Activated naive CD4-positive, alpha-beta T cell treated with anti-CD3 and anti-CD28 coated beads, Interleukin-2, amount 10 ng/mL, durations not matched to agents 7 days and 5 days (primary cell): ENCODE measurements at regions not wholly inside any gene's neighbourhood (a gene's known extent, or its start where the extent isn't known, plus 50 kb on each side); places are given as distances from the start of the nearest gene placed in this dataset.

Experiments used
- CTCF ChIA-PET: fragments of 350-600 bp; sonication (Branson Sonifier 250); formaldehyde crosslinking; loops from one replicate; lab custom pipeline; 2021; ENCODE audit warnings: antibody characterized with exemption; lab: Charles Lee
- DNase-seq: peaks from one replicate; pipeline ENCODE4 v3.0.0-alpha.2; 2020
- H3K27ac Mint-ChIP-seq: one replicate; pipeline ENCODE4 v1.8.0; 2021; ENCODE audit warnings: mild to moderate bottlenecking, moderate library complexity, mixed read lengths
- H3K27me3 Mint-ChIP-seq: one replicate; pipeline ENCODE4 v1.8.0; 2021; ENCODE audit warnings: mild to moderate bottlenecking, mixed read lengths
- H3K36me3 Mint-ChIP-seq: one replicate; pipeline ENCODE4 v1.8.0; 2021; ENCODE audit warnings: mixed read lengths
- H3K4me1 Mint-ChIP-seq: one replicate; pipeline ENCODE4 v1.8.0; 2021; ENCODE audit warnings: mixed read lengths
- H3K4me3 Mint-ChIP-seq: one replicate; pipeline ENCODE4 v1.8.0; 2021; ENCODE audit warnings: mild to moderate bottlenecking, moderate library complexity, mixed read lengths
- H3K9me3 Mint-ChIP-seq: one replicate; pipeline ENCODE4 v1.8.0; 2021; ENCODE audit warnings: mixed read lengths

- H3K27me3 Mint-ChIP-seq: no peaks in the 10 kb centered on the region
- CTCF ChIA-PET: interaction anchor here (1.3 kb wide), 1 partner anchor 10 kb away, joined by 4 read pairs; no protein-coding TSS in a partner anchor
- no peak for DNase-seq
Observed at GRCh38 chr12:90090929-90091651, 382.5 kb upstream of the ATP2B1 start.

GRCh38 chr12:90086281-90086680 lies 377.6 kb upstream of the ATP2B1 start:
- no peak overlapping the region for H3K4me3 Mint-ChIP-seq
- DNase-seq: no peak
- CTCF ChIA-PET: no interaction called here
- H3K9me3 Mint-ChIP-seq: no peaks in the 10 kb centered on the region
- no peaks in the 10 kb centered on the region for H3K36me3 Mint-ChIP-seq
- peaks cover 9% of the 10 kb centered on the region for H3K4me1 Mint-ChIP-seq
- no peaks in the 10 kb centered on the region for H3K27me3 Mint-ChIP-seq
- no peak overlapping the region for H3K27ac Mint-ChIP-seq

More at GRCh38 chr12:90090929-90091651, 382.5 kb upstream of the ATP2B1 start:
- no peaks in the 10 kb centered on the region for H3K9me3 Mint-ChIP-seq
- H3K4me3 Mint-ChIP-seq: no peak overlapping the region
- peaks cover 9% of the 10 kb centered on the region for H3K4me1 Mint-ChIP-seq
- no peak overlapping the region for H3K27ac Mint-ChIP-seq
- no peaks in the 10 kb centered on the region for H3K36me3 Mint-ChIP-seq

- DNase-seq: no peak
- H3K9me3 Mint-ChIP-seq: no peaks in the 10 kb centered on the region
- H3K27ac Mint-ChIP-seq: no peak overlapping the region
- no peaks in the 10 kb centered on the region for H3K36me3 Mint-ChIP-seq
- no peak overlapping the region for H3K4me3 Mint-ChIP-seq
- H3K27me3 Mint-ChIP-seq: no peaks in the 10 kb centered on the region
- peaks cover 4% of the 10 kb centered on the region for H3K4me1 Mint-ChIP-seq
- CTCF ChIA-PET: interaction anchor here (1.5 kb wide), 1 partner anchor 17 kb away, joined by 5 read pairs; no protein-coding TSS in a partner anchor
Observed at GRCh38 chr12:90085494-90086274, 377.0 kb upstream of the ATP2B1 start.

- CTCF ChIA-PET: no interaction called here
- H3K4me1 Mint-ChIP-seq: no peaks in the 10 kb centered on the region
- no peak for DNase-seq
- H3K4me3 Mint-ChIP-seq: no peak overlapping the region
- no peaks in the 10 kb centered on the region for H3K9me3 Mint-ChIP-seq
- H3K27me3 Mint-ChIP-seq: no peaks in the 10 kb centered on the region
- H3K36me3 Mint-ChIP-seq: no peaks in the 10 kb centered on the region
- no peak overlapping the region for H3K27ac Mint-ChIP-seq
Observed at GRCh38 chr12:90084018-90084417, 375.4 kb upstream of the ATP2B1 start.

GRCh38 chr12:90080616-90081015 lies 372.0 kb upstream of the ATP2B1 start:
- Mint-ChIP-seq H3K9me3 (no peaks in the 10 kb centered on the region), H3K4me3 (no peak overlapping the region), H3K4me1 (peaks cover 9% of the 10 kb centered on the region), H3K36me3 (no peaks in the 10 kb centered on the region), H3K27me3 (no peaks in the 10 kb centered on the region), H3K27ac (no peak overlapping the region)
- no peak for DNase-seq
- CTCF ChIA-PET: no interaction called here

- Mint-ChIP-seq H3K27ac (no peak overlapping the region), H3K4me3 (no peak overlapping the region), H3K27me3 (peaks cover 2% of the 10 kb centered on the region), H3K9me3 (no peaks in the 10 kb centered on the region), H3K36me3 (no peaks in the 10 kb centered on the region), H3K4me1 (peaks cover 9% of the 10 kb centered on the region)
- no peak for DNase-seq
- CTCF ChIA-PET: no interaction called here
Observed at GRCh38 chr12:90079529-90080210, 371.0 kb upstream of the ATP2B1 start.

GRCh38 chr12:90078344-90078743 lies 369.7 kb upstream of the ATP2B1 start:
- Mint-ChIP-seq H3K36me3 (no peaks in the 10 kb centered on the region), H3K9me3 (no peaks in the 10 kb centered on the region), H3K27me3 (peaks cover 4% of the 10 kb centered on the region), H3K4me3 (no peak overlapping the region), H3K27ac (no peak overlapping the region), H3K4me1 (peaks cover 9% of the 10 kb centered on the region)
- CTCF ChIA-PET: no interaction called here
- DNase-seq: no peak

GRCh38 chr12:90077756-90078155 lies 369.1 kb upstream of the ATP2B1 start:
- peaks cover 9% of the 10 kb centered on the region for H3K4me1 Mint-ChIP-seq
- H3K36me3 Mint-ChIP-seq: no peaks in the 10 kb centered on the region
- no peaks in the 10 kb centered on the region for H3K9me3 Mint-ChIP-seq
- H3K4me3 Mint-ChIP-seq: no peak overlapping the region
- no peak for DNase-seq
- no peak overlapping the region for H3K27ac Mint-ChIP-seq
- H3K27me3 Mint-ChIP-seq: peaks cover 4% of the 10 kb centered on the region
- CTCF ChIA-PET: no interaction called here

GRCh38 chr12:90076851-90077319 lies 368.2 kb upstream of the ATP2B1 start:
- Mint-ChIP-seq H3K4me3 (no peak overlapping the region), H3K36me3 (no peaks in the 10 kb centered on the region), H3K4me1 (peaks cover 9% of the 10 kb centered on the region), H3K27me3 (peaks cover 4% of the 10 kb centered on the region), H3K9me3 (no peaks in the 10 kb centered on the region), H3K27ac (no peak overlapping the region)
- CTCF ChIA-PET: interaction anchor here (1.3 kb wide), 1 partner anchor 533 kb away, joined by 3 read pairs; no protein-coding TSS in a partner anchor
- DNase-seq: no peak

- DNase-seq: no peak
- Mint-ChIP-seq H3K27ac (no peak overlapping the region), H3K4me3 (no peak overlapping the region), H3K9me3 (no peaks in the 10 kb centered on the region), H3K27me3 (peaks cover 4% of the 10 kb centered on the region), H3K36me3 (no peaks in the 10 kb centered on the region), H3K4me1 (peaks cover 9% of the 10 kb centered on the region)
- CTCF ChIA-PET: interaction anchor here (0.7 to 1.3 kb wide), 3 partner anchors 27 to 1056 kb away, joined by 3 read pairs; no protein-coding TSS in a partner anchor
Observed at GRCh38 chr12:90075685-90076084, 367.0 kb upstream of the ATP2B1 start.

- Mint-ChIP-seq H3K4me3 (no peak overlapping the region), H3K27me3 (peaks cover 4% of the 10 kb centered on the region), H3K27ac (no peak overlapping the region), H3K4me1 (peaks cover 9% of the 10 kb centered on the region), H3K9me3 (no peaks in the 10 kb centered on the region), H3K36me3 (no peaks in the 10 kb centered on the region)
- no peak for DNase-seq
- CTCF ChIA-PET: no interaction called here
Observed at GRCh38 chr12:90074086-90074485, 365.4 kb upstream of the ATP2B1 start.

GRCh38 chr12:90071996-90072395 lies 363.4 kb upstream of the ATP2B1 start:
- H3K4me1 Mint-ChIP-seq: peaks cover 6% of the 10 kb centered on the region
- no peaks in the 10 kb centered on the region for H3K36me3 Mint-ChIP-seq
- H3K27me3 Mint-ChIP-seq: peaks cover 4% of the 10 kb centered on the region
- H3K9me3 Mint-ChIP-seq: no peaks in the 10 kb centered on the region
- CTCF ChIA-PET: no interaction called here
- DNase-seq: no peak
- no peak overlapping the region for H3K4me3 Mint-ChIP-seq
- no peak overlapping the region for H3K27ac Mint-ChIP-seq

DNA sequence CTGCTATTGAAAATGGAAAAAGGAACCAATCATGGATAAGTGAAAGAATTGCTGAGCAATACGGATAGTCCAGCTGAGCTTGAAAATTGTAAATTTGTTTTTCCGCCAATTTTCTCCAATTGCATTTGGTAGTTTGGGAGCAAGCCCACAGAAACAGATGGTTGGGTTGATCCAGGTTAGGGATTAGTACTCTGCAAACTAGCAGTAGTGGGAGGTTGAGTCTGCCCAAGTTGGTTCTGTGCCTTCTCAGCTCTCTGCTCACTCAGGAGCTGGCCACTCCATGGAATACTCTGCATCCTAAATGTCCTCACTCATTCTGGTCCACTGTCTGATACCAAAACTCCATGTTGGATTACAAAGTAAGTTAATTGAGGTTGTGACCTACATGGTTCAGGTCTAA lies 361.1 kb upstream of the ATP2B1 start:
- no peak overlapping the region for H3K27ac Mint-ChIP-seq
- no peak overlapping the region for H3K4me3 Mint-ChIP-seq
- H3K4me1 Mint-ChIP-seq: no peaks in the 10 kb centered on the region
- CTCF ChIA-PET: no interaction called here
- H3K9me3 Mint-ChIP-seq: no peaks in the 10 kb centered on the region
- no peak for DNase-seq
- H3K27me3 Mint-ChIP-seq: peaks cover 3% of the 10 kb centered on the region
- no peaks in the 10 kb centered on the region for H3K36me3 Mint-ChIP-seq

GRCh38 chr12:90067791-90068190 lies 359.2 kb upstream of the ATP2B1 start:
- CTCF ChIA-PET: no interaction called here
- Mint-ChIP-seq H3K9me3 (no peaks in the 10 kb centered on the region), H3K4me3 (no peak overlapping the region), H3K36me3 (no peaks in the 10 kb centered on the region), H3K27me3 (no peaks in the 10 kb centered on the region), H3K4me1 (no peaks in the 10 kb centered on the region), H3K27ac (no peak overlapping the region)
- no peak for DNase-seq
